Thyroid gland (tissue), 4 donors: ENCODE measurements at regions not wholly inside any gene's neighbourhood (a gene's known extent, or its start where the extent isn't known, plus 50 kb on each side); places are given as distances from the start of the nearest gene placed in this dataset.

Experiments used
- DNase-seq, 2 donors: peaks; one replicate each; pipeline ENCODE4 v3.0.0-alpha.2; 2019
- H3K27ac ChIP-seq, 3 donors: fragments of 200-600 bp; sonication (generic); 1 replicate in 2 of 3; 2 replicates in 1 of 3; pipeline ENCODE4 v1.5.1; 2016 to 2019; ENCODE audit warnings: mild to moderate bottlenecking in 1 of 3, moderate library complexity in 1 of 3
- H3K27me3 ChIP-seq: fragments of 200-600 bp; sonication (generic); one replicate; pipeline ENCODE4 v1.5.1; 2019
- H3K36me3 ChIP-seq, 2 donors: fragments of 200-600 bp; sonication (generic); one replicate each; pipeline ENCODE4 v1.5.1; 2016 to 2019
- H3K4me1 ChIP-seq, 2 donors: fragments of 200-600 bp; sonication (generic); one replicate each; pipeline ENCODE4 v1.5.1; 2017 to 2019
- H3K4me3 ChIP-seq, 3 donors: fragments of 200-600 bp; sonication (generic); replicated peaks in 1 of 3; 1 replicate in 2 of 3; 2 replicates in 1 of 3; pipeline ENCODE4 v1.5.1; 2016; ENCODE audit warnings: mild to moderate bottlenecking in 1 of 3
- H3K9me3 ChIP-seq: fragments of 200-600 bp; sonication (generic); one replicate; pipeline ENCODE4 v1.5.1; 2017
- CTCF ChIP-seq, 6 experiments: fragments of 200-600 bp in 3 of 6; fragments of 450-650 bp in 3 of 6; sonication (generic) in 3 of 6; IDR thresholded peaks; one replicate each; pipeline ENCODE4 v1.5.1; 2016 to 2019; ENCODE audit warnings: antibody characterized with exemption in 6 of 6, mild to moderate bottlenecking in 2 of 6, inconsistent platforms in 1 of 6, moderate library complexity in 1 of 6
- POLR2A ChIP-seq, 2 donors: fragments of 450-650 bp; IDR thresholded peaks; one replicate each; pipeline ENCODE4 v1.6.1; 2017; ENCODE audit warnings: antibody characterized with exemption in 2 of 2, mild to moderate bottlenecking in 2 of 2, moderate library complexity in 1 of 2
- WGBS, 2 donors: methylation state at CpG; one replicate each; pipeline ENCODE4 v1.1.5; 2017; 5-methylcytosine and 5-hydroxymethylcytosine counted together
- intact Hi-C: fragments of 100-400 bp; cut with DNase I; formaldehyde crosslinking; loops from one replicate; pipeline ENCODE4 v1.15.1; 2023

GRCh38 chr7:9026121-9026520 is 592.7 kb downstream of the NXPH1 start:
- Histone ChIP-seq H3K4me3 (no peak overlapping the region), H3K36me3 (no peaks in the 10 kb centered on the region), H3K27ac (no peak overlapping the region), H3K9me3 (no peaks in the 10 kb centered on the region), H3K27me3 (no peaks in the 10 kb centered on the region), H3K4me1 (no peaks in the 10 kb centered on the region)
- 89 to 91% methylated on average over 5 of the region's 5 CpGs for WGBS, 2 donors
- DNase-seq, result no peak
- intact Hi-C loops, result no loop called here
- TF ChIP-seq CTCF (IDR thresholded peaks at IDR 0.05) (no peak), POLR2A (IDR thresholded peaks at IDR 0.05) (no peak)

GRCh38 chr7:9028012-9028411 is 594.6 kb downstream of the NXPH1 start:
- WGBS, 2 donors, result 85 to 88% methylated on average over 4 of the region's 4 CpGs
- H3K27me3 ChIP-seq, result no peaks in the 10 kb centered on the region
- TF ChIP-seq CTCF (IDR thresholded peaks at IDR 0.05) (no peak), POLR2A (IDR thresholded peaks at IDR 0.05) (no peak)
- no peak overlapping the region for H3K4me3 ChIP-seq
- DNase-seq, result no peak
- no peaks in the 10 kb centered on the region for H3K36me3 ChIP-seq
- no peaks in the 10 kb centered on the region for H3K9me3 ChIP-seq
- intact Hi-C loops, result no loop called here
- H3K27ac ChIP-seq, result no peak overlapping the region
- H3K4me1 ChIP-seq, result no peaks in the 10 kb centered on the region

- 87 to 90% methylated on average over 9 of the region's 9 CpGs for WGBS, 2 donors
- Histone ChIP-seq H3K4me1 (no peaks in the 10 kb centered on the region), H3K27me3 (no peaks in the 10 kb centered on the region), H3K27ac (no peak overlapping the region), H3K9me3 (no peaks in the 10 kb centered on the region), H3K4me3 (no peak overlapping the region), H3K36me3 (no peaks in the 10 kb centered on the region)
- intact Hi-C loops, result no loop called here
- TF ChIP-seq POLR2A (IDR thresholded peaks at IDR 0.05) (no peak), CTCF (IDR thresholded peaks at IDR 0.05) (no peak)
- DNase-seq, result no peak
Measured at GRCh38 chr7:9029681-9030530, 596.5 kb downstream of the NXPH1 start.

GRCh38 chr7:9030976-9031375 is 597.6 kb downstream of the NXPH1 start:
- TF ChIP-seq POLR2A (IDR thresholded peaks at IDR 0.05) (no peak), CTCF (IDR thresholded peaks at IDR 0.05) (no peak)
- intact Hi-C loops, result no loop called here
- whole genome bisulfite sequencing, 2 donors, result 57 to 59% methylated on average over 2 of the region's 2 CpGs

GRCh38 chr7:9031386-9031785 is 598.0 kb downstream of the NXPH1 start:
- intact Hi-C loops, result no loop called here
- H3K27ac ChIP-seq, result no peak overlapping the region
- H3K4me1 ChIP-seq, result no peaks in the 10 kb centered on the region
- H3K27me3 ChIP-seq, result no peaks in the 10 kb centered on the region
- DNase-seq, result no peak
- H3K9me3 ChIP-seq, result no peaks in the 10 kb centered on the region
- 83% methylated on average over 4 of the region's 4 CpGs for WGBS, 2 donors
- no peak overlapping the region for H3K4me3 ChIP-seq
- no peaks in the 10 kb centered on the region for H3K36me3 ChIP-seq
- TF ChIP-seq POLR2A (IDR thresholded peaks at IDR 0.05) (no peak), CTCF (IDR thresholded peaks at IDR 0.05) (no peak)

More at GRCh38 chr7:9030976-9031375, 597.6 kb downstream of the NXPH1 start:
- no peaks in the 10 kb centered on the region for H3K4me1 ChIP-seq
- DNase-seq, result no peak
- no peak overlapping the region for H3K27ac ChIP-seq
- no peak overlapping the region for H3K4me3 ChIP-seq
- no peaks in the 10 kb centered on the region for H3K27me3 ChIP-seq
- H3K9me3 ChIP-seq, result no peaks in the 10 kb centered on the region
- H3K36me3 ChIP-seq, result no peaks in the 10 kb centered on the region
